GM21367 (cell line): ENCODE measurements at regions not wholly inside any gene's neighbourhood (a gene's known extent, or its start where the extent isn't known, plus 50 kb on each side); places are given as distances from the start of the nearest gene placed in this dataset.

Source experiments
- ATAC-seq: cut with Tn5 transposase; IDR thresholded peaks from one replicate; pipeline ENCODE4 v1.9.1; 2021; ENCODE audit not compliant: unreplicated experiment

- ATAC-seq: no peak
These were observed 149.9 kb downstream of the SHQ1 start for GRCh38 chr3:72698154-72698917.

DNA sequence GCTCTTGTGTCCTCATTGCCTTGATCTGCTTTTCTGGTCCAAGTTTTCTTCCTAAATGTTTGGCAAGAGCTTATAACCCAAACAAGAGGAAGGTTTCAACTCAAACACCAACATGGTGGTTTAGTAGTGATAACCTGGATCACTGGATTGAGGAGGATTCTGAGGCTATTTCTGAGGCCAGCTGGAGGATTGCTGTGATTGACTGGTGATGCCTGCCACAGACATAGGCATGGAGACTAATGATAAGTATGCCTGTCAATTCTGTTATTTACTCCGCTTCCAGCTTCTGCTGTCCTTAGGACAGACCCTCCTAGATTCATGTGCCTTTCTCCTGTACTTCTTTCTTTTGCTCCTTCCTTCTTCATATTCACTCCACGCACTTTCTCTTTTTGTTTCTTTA, 150.5 kb downstream of the SHQ1 start:
- ATAC-seq: no peak

DNA sequence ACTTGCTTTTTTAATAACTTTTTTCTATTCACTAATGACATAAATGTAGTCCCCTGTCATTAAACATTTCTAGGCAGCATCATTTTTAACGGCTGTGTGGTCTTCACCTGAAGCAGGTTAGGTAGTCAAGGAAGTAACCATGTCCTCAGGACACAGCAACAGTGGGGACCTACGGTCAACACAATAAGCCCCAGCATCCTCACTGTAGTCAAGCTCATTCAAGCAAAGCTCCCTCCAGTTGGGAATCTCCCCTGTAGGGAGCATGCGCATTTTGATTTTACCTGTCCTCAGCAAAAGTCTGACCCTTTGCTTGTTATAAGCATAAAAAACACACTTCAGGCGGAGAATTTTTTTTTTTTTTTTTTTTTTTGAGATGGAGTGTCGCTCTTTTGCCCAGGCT, 151.4 kb downstream of the SHQ1 start:
- no peak for ATAC-seq

DNA sequence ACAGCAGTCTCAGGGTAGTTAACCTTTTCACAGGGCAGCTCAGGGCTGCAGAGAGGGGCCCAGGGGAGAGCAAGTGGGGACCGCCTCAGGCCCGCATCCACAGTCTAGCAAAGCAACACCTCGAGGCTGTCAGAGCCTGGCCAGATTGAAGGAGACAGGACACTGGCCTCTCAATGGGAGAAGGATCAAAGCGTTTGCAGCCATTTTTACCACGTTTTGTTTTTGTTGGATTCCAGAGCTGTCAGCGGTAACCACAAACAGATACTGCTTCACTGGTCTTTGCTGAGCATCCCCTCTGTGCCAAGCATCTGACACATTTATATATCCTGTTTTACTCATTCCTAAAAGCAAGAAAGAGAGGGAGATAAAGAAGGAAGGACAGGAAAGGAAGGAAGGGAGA, 153.8 kb downstream of the SHQ1 start:
- ATAC-seq: no peak

- no peak for ATAC-seq
These were observed 155.3 kb downstream of the SHQ1 start for GRCh38 chr3:72692990-72693389.

GRCh38 chr3:72690629-72691028, 157.6 kb downstream of the SHQ1 start:
- ATAC-seq: no peak

- ATAC-seq: no peak
These were observed 165.3 kb downstream of the SHQ1 start for GRCh38 chr3:72682936-72683452.

DNA sequence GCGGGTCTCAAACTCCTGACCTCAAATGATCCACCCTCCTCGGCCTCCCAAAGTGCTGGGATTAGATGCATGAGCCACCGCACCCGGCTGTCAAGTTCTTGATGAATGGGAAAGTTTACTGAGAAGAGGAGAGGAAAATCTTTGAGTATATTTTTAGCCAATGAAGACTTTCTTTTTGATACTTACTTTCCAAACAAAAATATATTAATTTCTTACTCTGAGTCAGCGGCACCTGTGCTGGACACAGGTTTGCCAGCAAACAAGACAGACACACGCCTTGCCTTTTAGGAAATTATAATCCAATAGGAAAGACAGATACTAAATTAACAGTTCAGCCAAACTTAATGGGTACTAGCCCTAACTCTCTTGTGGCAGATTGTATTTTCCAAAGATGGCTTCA, 166.6 kb downstream of the SHQ1 start:
- no peak for ATAC-seq

- no peak for ATAC-seq
These were observed 167.5 kb downstream of the SHQ1 start for GRCh38 chr3:72680766-72681165.

DNA sequence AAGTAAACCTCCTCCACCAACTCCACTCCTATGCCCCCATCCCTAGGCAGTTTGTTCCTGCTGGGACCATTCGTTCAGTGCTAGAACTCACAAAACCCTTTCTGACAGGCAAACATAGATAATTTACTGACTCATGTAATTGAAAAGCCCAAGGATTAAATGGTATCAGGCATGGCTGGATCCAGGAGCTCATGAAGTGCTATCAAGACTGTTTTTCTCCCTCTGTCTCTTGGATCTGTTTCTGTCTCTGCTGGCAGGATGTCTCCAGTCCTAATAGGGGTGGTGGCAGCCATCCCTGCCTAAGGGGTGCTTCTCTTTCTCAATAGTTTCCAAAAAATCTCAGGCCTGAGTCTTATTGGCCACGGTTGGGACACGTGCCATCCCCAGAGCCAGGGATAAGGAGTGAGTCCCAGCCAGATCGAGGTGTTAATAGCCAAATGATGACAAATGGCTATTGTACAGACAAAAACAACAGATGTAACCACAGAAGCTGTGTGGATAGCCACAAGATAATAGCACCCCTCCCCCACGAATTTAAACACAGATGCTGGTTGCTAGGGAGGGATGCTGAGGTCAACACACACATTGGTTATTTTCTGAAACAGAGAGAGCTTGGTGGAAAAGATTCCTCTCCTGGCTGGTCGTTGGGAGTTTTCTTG, 168.6 kb downstream of the SHQ1 start:
- no peak for ATAC-seq

- ATAC-seq: no peak
These were observed 169.4 kb downstream of the SHQ1 start for GRCh38 chr3:72678867-72679266.

GRCh38 chr3:72678380-72678779, 169.9 kb downstream of the SHQ1 start:
- ATAC-seq: no peak

DNA sequence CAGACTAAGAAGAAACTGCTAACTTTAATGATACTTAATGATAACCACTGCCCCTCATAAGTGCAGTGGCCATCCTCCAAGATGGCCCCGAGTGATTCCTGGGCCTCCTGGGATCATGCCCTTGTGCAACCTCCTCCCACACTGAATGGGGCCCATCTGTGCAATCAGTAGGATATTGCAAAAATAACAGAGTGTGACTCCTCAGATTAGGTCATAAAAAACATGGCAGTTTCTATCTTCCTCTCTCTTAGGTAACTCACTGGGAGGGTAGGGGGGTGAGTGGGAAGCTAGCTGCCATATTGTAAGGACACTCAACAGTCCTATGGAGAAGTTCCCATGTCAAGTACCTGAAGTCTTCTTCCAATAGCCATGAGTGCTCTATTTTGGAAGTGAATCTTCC, 173.0 kb downstream of the SHQ1 start:
- ATAC-seq: no peak

GRCh38 chr3:72673011-72673771, 175.1 kb downstream of the SHQ1 start:
- ATAC-seq: no peak

GRCh38 chr3:72669224-72669623, 179.0 kb downstream of the SHQ1 start:
- ATAC-seq: no peak

GRCh38 chr3:72666447-72666755, 181.8 kb downstream of the SHQ1 start:
- no peak for ATAC-seq

DNA sequence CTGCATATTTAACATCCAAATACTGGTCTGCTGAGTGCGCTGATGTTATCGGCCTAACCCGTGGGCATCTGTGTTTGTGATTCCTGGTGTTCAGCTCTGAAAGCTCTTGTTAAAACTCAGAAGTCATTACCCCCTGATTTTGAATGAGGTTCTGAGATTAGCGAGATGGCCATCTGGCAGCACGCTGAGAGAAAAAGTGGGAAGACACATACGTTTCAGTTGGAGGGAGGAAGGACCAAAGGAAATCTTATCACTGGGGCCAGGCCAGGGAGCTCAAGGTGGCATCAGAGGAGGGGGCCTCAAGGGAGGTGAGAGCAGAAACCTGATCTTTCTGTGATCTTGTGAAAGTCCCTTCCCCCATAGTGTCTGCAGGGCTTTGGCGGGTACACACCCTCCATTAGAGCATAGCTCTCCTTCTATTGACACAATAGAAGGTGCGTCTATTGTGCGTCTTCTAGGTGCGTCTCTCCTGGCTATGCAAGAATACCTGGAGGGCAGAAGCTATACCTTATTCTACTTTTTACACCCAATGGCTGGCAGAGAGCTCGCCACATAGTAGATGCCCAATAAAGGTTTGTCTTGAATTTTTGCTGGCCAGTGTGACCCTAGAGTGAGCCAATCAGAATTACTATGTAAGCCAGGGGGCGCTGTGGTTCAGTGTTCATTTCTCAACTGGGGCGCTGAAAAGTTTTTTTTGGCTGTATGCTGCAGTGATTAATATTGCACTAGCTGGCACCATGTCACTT, 182.4 kb downstream of the SHQ1 start:
- no peak for ATAC-seq

DNA sequence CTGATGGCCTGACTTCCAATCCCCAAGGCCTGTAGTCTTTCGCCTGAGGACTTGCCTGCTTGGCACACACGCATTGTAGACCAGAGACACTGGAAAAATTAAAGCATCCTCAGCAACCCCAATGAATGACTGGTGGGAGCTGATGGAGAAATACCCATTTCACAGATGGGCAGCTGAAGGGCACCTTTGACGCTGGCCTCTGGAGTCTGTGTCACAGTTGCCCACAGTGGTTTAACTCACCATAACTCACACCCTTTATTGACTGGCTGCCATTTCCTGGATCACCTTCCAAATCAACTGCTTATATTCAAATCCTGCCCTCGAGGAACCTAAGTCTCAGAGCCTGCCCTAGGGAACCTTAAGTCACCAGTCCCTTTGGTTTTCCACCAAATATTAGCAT, 183.1 kb downstream of the SHQ1 start:
- ATAC-seq: no peak

- no peak for ATAC-seq
These were observed 183.9 kb downstream of the SHQ1 start for GRCh38 chr3:72664184-72664975.

DNA sequence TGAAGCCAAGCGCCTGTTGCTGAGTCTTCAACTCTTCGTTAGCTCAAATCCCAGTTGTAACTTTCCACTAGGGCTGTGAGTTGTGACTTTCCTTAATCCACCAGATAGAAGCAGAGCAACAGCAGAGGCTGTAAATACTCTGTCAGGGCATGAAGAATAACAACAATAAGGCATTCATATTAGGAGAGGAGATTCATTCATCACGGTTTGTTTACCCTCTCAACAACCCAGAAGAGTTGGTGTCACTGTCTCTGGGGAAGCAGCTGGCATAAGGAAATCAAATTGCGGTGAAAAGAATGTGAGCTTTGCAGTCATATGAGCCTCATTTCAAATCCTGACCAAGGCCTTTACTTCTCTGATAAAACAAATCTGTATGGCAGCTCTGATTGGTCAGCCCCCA, 184.8 kb downstream of the SHQ1 start:
- ATAC-seq: no peak

DNA sequence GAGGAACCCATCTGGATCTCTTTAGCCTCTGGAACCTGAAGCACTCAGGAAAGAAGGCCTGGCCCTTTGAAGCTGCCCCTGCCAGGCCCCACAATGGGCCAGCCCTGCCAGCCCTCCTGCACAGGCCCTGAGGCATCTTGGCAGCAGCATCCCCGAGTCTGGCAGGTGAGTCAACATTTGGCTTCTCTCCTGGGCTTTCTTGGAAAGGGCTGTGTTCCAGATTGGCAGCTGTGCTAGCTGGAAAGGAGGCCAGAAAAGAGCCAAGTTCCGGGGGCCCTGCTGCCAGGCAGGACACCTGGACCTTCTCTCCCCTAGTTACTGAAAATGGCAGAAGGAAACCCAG, 187.2 kb downstream of the SHQ1 start:
- no peak for ATAC-seq
